GM23338 (cell line): ENCODE measurements at regions not wholly inside any gene's neighbourhood (a gene's known extent, or its start where the extent isn't known, plus 50 kb on each side); places are given as distances from the start of the nearest gene placed in this dataset.
A peak's percentile ranks its signal among the peaks of the same experiment; 100 is the strongest.

ENCODE experiments used
- ATAC-seq: fragments of 200-7000 bp; cut with Tn5 transposase; 3 replicates; pipeline ENCODE4 v1.9.1; 2020
- DNase-seq: peaks from one replicate; pipeline ENCODE4 v3.0.0-alpha.2; 2015; ENCODE audit warnings: low spot score
- H2AFZ ChIP-seq: fragments of 200-600 bp; sonication (generic); 2 replicates; pipeline ENCODE4 v1.8.0; 2016; ENCODE audit warnings: antibody characterized with exemption, mild to moderate bottlenecking, moderate library complexity
- H3F3A ChIP-seq: fragments of 200-600 bp; sonication (generic); replicated peaks from 2 replicates; pipeline ENCODE4 v1.8.0; 2017; ENCODE audit warnings: antibody characterized with exemption, mixed run types, low read depth
- H3K27ac ChIP-seq: fragments of 200-600 bp; sonication (generic); 2 replicates; pipeline ENCODE4 v1.6.1; 2016; ENCODE audit warnings: low read depth
- H3K27me3 ChIP-seq: fragments of 200-600 bp; sonication (generic); 2 replicates; pipeline ENCODE4 v1.8.0; 2016; ENCODE audit warnings: mild to moderate bottlenecking, mixed run types, moderate library complexity; ENCODE audit not compliant: insufficient read depth
- H3K36me3 ChIP-seq: fragments of 200-600 bp; sonication (generic); 2 replicates; pipeline ENCODE4 v1.8.0; 2016; ENCODE audit warnings: mild to moderate bottlenecking; ENCODE audit not compliant: insufficient read depth
- H3K4me1 ChIP-seq: fragments of 200-600 bp; sonication (generic); 2 replicates; pipeline ENCODE4 v1.8.0; 2016; ENCODE audit warnings: mild to moderate bottlenecking, moderate library complexity; ENCODE audit not compliant: insufficient read depth
- H3K4me2 ChIP-seq: fragments of 200-600 bp; sonication (generic); 2 replicates; pipeline ENCODE4 v1.7.1; 2017; ENCODE audit warnings: mixed run types
- H3K4me3 ChIP-seq: fragments of 200-600 bp; sonication (generic); 2 replicates; pipeline ENCODE4 v1.6.1; 2016; ENCODE audit warnings: mixed run types
- H3K79me2 ChIP-seq: fragments of 200-600 bp; sonication (generic); replicated peaks from 2 replicates; pipeline ENCODE4 v1.8.0; 2017; ENCODE audit warnings: mild to moderate bottlenecking; ENCODE audit not compliant: insufficient read depth
- H3K9me2 ChIP-seq: fragments of 200-600 bp; sonication (generic); 2 replicates; pipeline ENCODE4 v1.8.0; 2017; ENCODE audit not compliant: insufficient read depth
- H4K20me1 ChIP-seq: fragments of 200-600 bp; sonication (generic); replicated peaks from 2 replicates; pipeline ENCODE4 v1.8.0; 2017; ENCODE audit warnings: mild to moderate bottlenecking; ENCODE audit not compliant: insufficient read depth
- H3K27ac Mint-ChIP-seq: 2 replicates; pipeline ENCODE4 v1.8.0; 2020; ENCODE audit warnings: inconsistent platforms, mild to moderate bottlenecking, moderate library complexity, mixed read lengths
- H3K27me3 Mint-ChIP-seq: 3 replicates; pipeline ENCODE4 v1.8.0; 2022; ENCODE audit warnings: low read depth, mild to moderate bottlenecking, moderate library complexity, mixed read lengths, inconsistent platforms; ENCODE audit not compliant: insufficient read depth, poor library complexity
- H3K36me3 Mint-ChIP-seq: 3 replicates; pipeline ENCODE4 v1.8.0; 2021; ENCODE audit warnings: low read depth, mild to moderate bottlenecking, inconsistent platforms, moderate library complexity, mixed read lengths
- H3K4me1 Mint-ChIP-seq: 3 replicates; pipeline ENCODE4 v1.8.0; 2020; ENCODE audit warnings: mild to moderate bottlenecking, inconsistent platforms, mixed read lengths
- H3K4me3 Mint-ChIP-seq: 3 replicates; pipeline ENCODE4 v1.8.0; 2021; ENCODE audit warnings: moderate library complexity, mild to moderate bottlenecking, inconsistent platforms, mixed read lengths
- H3K9me3 Mint-ChIP-seq: 3 replicates; pipeline ENCODE4 v1.8.0; 2020; ENCODE audit warnings: moderate library complexity, mild to moderate bottlenecking, inconsistent platforms, mixed read lengths
- CREB1 ChIP-seq: fragments of 250-450 bp; sonication (Bioruptor Pico); IDR thresholded peaks from 2 replicates; pipeline ENCODE4 v1.5.0; 2020; ENCODE audit warnings: low read depth, mild to moderate bottlenecking, moderate library complexity
- EZH2 ChIP-seq: fragments of 200-600 bp; sonication (generic); IDR thresholded peaks from one replicate; pipeline ENCODE4 v1.8.0; 2017; ENCODE audit warnings: antibody characterized with exemption, mild to moderate bottlenecking, low read depth; ENCODE audit not compliant: unreplicated experiment
- EZH2phosphoT487 ChIP-seq: fragments of 200-600 bp; sonication (generic); IDR thresholded peaks from one replicate; pipeline ENCODE4 v1.8.1; 2018; ENCODE audit warnings: antibody characterized with exemption; ENCODE audit not compliant: unreplicated experiment
- JUNB ChIP-seq: IDR thresholded peaks from one replicate; pipeline ENCODE4 v1.6.1; 2016; ENCODE audit warnings: antibody characterized with exemption; ENCODE audit not compliant: unreplicated experiment
- NANOG ChIP-seq: IDR thresholded peaks from 2 replicates; pipeline ENCODE4 v1.6.1; 2016; ENCODE audit warnings: antibody characterized with exemption, borderline replicate concordance
- STAT1 ChIP-seq: IDR thresholded peaks from one replicate; pipeline ENCODE4 v1.6.1; 2016; ENCODE audit warnings: antibody characterized with exemption; ENCODE audit not compliant: unreplicated experiment
- ZNF114 ChIP-seq: fragments of 250-450 bp; sonication (Bioruptor Pico); IDR thresholded peaks from 2 replicates; pipeline ENCODE4 v1.5.0; 2020; ENCODE audit warnings: mild to moderate bottlenecking, moderate library complexity
- TF ChIP-seq, protein P1 (sequence below): fragments of 250-450 bp; sonication (Bioruptor Pico); IDR thresholded peaks from 2 replicates; pipeline ENCODE4 v1.5.0; 2020; ENCODE audit warnings: mild to moderate bottlenecking, moderate library complexity
- TF ChIP-seq, protein P2 (sequence below): IDR thresholded peaks from 2 replicates; pipeline ENCODE4 v1.6.1; 2016; ENCODE audit warnings: antibody characterized with exemption

DNA sequence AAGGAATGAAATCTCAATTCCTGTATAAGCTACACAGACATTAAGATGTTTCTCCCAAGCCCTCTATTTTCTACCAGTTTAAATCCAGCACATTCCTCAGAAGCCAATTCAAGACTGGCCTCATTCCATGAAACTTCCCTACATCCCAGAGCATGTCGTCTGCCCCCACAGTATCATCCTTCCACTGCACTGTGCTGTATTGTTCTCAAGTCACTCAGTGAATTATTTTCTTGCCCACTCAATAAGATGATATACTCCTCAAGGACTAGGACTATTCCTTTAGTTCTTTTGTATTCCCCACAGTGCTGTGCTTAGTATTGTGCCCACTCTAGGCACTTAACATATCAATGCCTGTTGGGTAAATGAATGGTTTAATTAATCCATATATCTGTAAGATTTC lies 203.1 kb upstream of the BLID start (continued):
- TF ChIP-seq, protein P1, sequence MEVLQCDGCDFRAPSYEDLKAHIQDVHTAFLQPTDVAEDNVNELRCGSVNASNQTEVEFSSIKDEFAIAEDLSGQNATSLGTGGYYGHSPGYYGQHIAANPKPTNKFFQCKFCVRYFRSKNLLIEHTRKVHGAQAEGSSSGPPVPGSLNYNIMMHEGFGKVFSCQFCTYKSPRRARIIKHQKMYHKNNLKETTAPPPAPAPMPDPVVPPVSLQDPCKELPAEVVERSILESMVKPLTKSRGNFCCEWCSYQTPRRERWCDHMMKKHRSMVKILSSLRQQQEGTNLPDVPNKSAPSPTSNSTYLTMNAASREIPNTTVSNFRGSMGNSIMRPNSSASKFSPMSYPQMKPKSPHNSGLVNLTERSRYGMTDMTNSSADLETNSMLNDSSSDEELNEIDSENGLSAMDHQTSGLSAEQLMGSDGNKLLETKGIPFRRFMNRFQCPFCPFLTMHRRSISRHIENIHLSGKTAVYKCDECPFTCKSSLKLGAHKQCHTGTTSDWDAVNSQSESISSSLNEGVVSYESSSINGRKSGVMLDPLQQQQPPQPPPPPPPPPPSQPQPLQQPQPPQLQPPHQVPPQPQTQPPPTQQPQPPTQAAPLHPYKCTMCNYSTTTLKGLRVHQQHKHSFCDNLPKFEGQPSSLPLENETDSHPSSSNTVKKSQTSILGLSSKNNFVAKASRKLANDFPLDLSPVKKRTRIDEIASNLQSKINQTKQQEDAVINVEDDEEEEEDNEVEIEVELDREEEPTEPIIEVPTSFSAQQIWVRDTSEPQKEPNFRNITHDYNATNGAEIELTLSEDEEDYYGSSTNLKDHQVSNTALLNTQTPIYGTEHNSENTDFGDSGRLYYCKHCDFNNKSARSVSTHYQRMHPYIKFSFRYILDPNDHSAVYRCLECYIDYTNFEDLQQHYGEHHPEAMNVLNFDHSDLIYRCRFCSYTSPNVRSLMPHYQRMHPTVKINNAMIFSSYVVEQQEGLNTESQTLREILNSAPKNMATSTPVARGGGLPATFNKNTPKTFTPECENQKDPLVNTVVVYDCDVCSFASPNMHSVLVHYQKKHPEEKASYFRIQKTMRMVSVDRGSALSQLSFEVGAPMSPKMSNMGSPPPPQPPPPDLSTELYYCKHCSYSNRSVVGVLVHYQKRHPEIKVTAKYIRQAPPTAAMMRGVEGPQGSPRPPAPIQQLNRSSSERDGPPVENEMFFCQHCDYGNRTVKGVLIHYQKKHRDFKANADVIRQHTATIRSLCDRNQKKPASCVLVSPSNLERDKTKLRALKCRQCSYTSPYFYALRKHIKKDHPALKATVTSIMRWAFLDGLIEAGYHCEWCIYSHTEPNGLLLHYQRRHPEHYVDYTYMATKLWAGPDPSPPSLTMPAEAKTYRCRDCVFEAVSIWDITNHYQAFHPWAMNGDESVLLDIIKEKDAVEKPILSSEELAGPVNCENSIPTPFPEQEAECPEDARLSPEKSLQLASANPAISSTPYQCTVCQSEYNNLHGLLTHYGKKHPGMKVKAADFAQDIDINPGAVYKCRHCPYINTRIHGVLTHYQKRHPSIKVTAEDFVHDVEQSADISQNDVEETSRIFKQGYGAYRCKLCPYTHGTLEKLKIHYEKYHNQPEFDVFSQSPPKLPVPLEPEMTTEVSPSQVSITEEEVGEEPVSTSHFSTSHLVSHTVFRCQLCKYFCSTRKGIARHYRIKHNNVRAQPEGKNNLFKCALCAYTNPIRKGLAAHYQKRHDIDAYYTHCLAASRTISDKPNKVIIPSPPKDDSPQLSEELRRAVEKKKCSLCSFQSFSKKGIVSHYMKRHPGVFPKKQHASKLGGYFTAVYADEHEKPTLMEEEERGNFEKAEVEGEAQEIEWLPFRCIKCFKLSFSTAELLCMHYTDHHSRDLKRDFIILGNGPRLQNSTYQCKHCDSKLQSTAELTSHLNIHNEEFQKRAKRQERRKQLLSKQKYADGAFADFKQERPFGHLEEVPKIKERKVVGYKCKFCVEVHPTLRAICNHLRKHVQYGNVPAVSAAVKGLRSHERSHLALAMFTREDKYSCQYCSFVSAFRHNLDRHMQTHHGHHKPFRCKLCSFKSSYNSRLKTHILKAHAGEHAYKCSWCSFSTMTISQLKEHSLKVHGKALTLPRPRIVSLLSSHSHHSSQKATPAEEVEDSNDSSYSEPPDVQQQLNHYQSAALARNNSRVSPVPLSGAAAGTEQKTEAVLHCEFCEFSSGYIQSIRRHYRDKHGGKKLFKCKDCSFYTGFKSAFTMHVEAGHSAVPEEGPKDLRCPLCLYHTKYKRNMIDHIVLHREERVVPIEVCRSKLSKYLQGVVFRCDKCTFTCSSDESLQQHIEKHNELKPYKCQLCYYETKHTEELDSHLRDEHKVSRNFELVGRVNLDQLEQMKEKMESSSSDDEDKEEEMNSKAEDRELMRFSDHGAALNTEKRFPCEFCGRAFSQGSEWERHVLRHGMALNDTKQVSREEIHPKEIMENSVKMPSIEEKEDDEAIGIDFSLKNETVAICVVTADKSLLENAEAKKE (CRISPR knock-in tag) = no peak
- TF ChIP-seq ZNF114 (CRISPR knock-in tag) (no peak), NANOG (no peak), JUNB (no peak)

DNA sequence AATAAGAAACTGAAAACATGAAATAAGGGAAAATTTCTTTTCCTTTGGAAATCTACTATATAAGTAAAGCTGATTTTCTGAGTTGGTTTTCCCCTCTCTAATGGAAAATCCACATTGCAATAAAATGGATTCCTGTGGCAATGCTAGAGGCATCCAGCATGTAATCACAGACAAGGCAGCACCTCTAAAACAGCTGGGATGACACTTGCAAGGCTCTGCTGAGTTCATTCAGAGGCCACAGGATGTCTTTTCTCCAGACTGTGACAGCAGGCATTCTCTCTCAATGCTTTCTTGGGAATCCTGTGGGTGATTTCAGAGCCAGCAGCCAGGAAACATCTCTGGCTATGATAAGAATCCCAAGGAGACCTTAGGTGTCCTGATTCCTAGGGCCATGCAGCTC lies 201.3 kb upstream of the BLID start:
- Histone ChIP-seq H3K4me3 (no peak overlapping the region), H3K27ac (no peak overlapping the region), H3K9me2 (no peaks in the 10 kb centered on the region), H3K79me2 (no peaks in the 10 kb centered on the region), H4K20me1 (no peaks in the 10 kb centered on the region), H3K36me3 (no peaks in the 10 kb centered on the region), H2AFZ (0 out of 2 replicates have a peak overlapping the region, but pooled peaks have one; percentile 18), H3K27me3 (no peaks in the 10 kb centered on the region), H3K4me1 (peaks cover 21% of the 10 kb centered on the region), H3F3A (no peaks in the 10 kb centered on the region), H3K4me2 (no peak overlapping the region)
- ATAC-seq (peak; percentile 40; the same call in 2 of the 3 replicates), DNase-seq (no peak)
- H3K27ac Mint-ChIP-seq = no peak overlapping the region
- peaks cover 27% of the 10 kb centered on the region for H3K4me1 Mint-ChIP-seq
- H3K36me3 Mint-ChIP-seq = no peaks in the 10 kb centered on the region
- no peak overlapping the region for H3K4me3 Mint-ChIP-seq
- no peaks in the 10 kb centered on the region for H3K27me3 Mint-ChIP-seq
- no peaks in the 10 kb centered on the region for H3K9me3 Mint-ChIP-seq
- TF ChIP-seq, protein P1 (CRISPR knock-in tag) = no peak
- TF ChIP-seq, protein P2, sequence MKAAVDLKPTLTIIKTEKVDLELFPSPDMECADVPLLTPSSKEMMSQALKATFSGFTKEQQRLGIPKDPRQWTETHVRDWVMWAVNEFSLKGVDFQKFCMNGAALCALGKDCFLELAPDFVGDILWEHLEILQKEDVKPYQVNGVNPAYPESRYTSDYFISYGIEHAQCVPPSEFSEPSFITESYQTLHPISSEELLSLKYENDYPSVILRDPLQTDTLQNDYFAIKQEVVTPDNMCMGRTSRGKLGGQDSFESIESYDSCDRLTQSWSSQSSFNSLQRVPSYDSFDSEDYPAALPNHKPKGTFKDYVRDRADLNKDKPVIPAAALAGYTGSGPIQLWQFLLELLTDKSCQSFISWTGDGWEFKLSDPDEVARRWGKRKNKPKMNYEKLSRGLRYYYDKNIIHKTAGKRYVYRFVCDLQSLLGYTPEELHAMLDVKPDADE = no peak
- TF ChIP-seq CREB1 = no peak
- TF ChIP-seq JUNB = no peak
- TF ChIP-seq EZH2 = no peak
- TF ChIP-seq NANOG = no peak
- no peak for TF ChIP-seq STAT1
- TF ChIP-seq EZH2phosphoT487 = no peak
- TF ChIP-seq ZNF114 (CRISPR knock-in tag) = no peak
